HEK293 (cell line): ENCODE measurements at regions not wholly inside any gene's neighbourhood (a gene's known extent, or its start where the extent isn't known, plus 50 kb on each side); places are given as distances from the start of the nearest gene placed in this dataset.

Source experiments
- CTCF ChIA-PET: fragments of 350-600 bp; formaldehyde crosslinking; extraction: SDS; loops from one replicate; lab custom pipeline; 2021; ENCODE audit warnings: antibody characterized with exemption; lab: Yijun Ruan, JAX
- POLR2A ChIA-PET: fragments of 300-600 bp; formaldehyde crosslinking; extraction: SDS; loops from one replicate; lab custom pipeline; 2020; ENCODE audit warnings: antibody characterized with exemption, inconsistent platforms; lab: Yijun Ruan, JAX
- H3K27ac ChIP-seq: fragments of 200-500 bp; sonication (Bioruptor generic); 2 replicates; pipeline ENCODE4 v1.5.1; 2014; ENCODE audit warnings: low read depth, low read length, control low read depth, inconsistent platforms; ENCODE audit errors: extremely low read depth
- H3K36me3 ChIP-seq, 2 experiments: fragments of 200-500 bp in 1 of 2; sonication (Bioruptor generic) in 1 of 2; 1 replicate in 1 of 2; 2 replicates in 1 of 2; pipeline ENCODE4 v1.5.1; 2014 to 2017; ENCODE audit warnings: inconsistent platforms in 2 of 2, low read length in 2 of 2; ENCODE audit not compliant: control insufficient read depth in 2 of 2, insufficient read depth in 1 of 2
- H3K4me1 ChIP-seq: fragments of 200-500 bp; sonication (Bioruptor generic); 2 replicates; pipeline ENCODE4 v1.5.1; 2014; ENCODE audit warnings: mild to moderate bottlenecking, low read length, inconsistent platforms; ENCODE audit not compliant: control insufficient read depth, insufficient read depth
- H3K4me3 ChIP-seq: 2 replicates; pipeline ENCODE4 v1.5.1; 2011; ENCODE audit warnings: low read depth, mild to moderate bottlenecking, control low read depth, low read length, moderate library complexity
- H3K9me3 ChIP-seq: fragments of 200-500 bp; sonication (Bioruptor generic); 2 replicates; pipeline ENCODE4 v1.5.1; 2014; ENCODE audit warnings: low read depth, low read length, inconsistent platforms; ENCODE audit not compliant: control insufficient read depth, insufficient read depth
- EGR2 ChIP-seq: fragments of 450-650 bp; formaldehyde crosslinking; IDR thresholded peaks from 2 replicates; pipeline ENCODE4 v1.5.1; 2016; ENCODE audit warnings: low read depth, missing biosample characterization, missing genetic modification characterization
- HIC1 ChIP-seq: fragments of 450-650 bp; formaldehyde crosslinking; IDR thresholded peaks from 2 replicates; pipeline ENCODE4 v1.5.1; 2016; ENCODE audit warnings: missing biosample characterization, missing genetic modification characterization
- HOXD13 ChIP-seq: sonication (generic); formaldehyde crosslinking; IDR thresholded peaks from 2 replicates; pipeline ENCODE4 v1.8.0; 2022; ENCODE audit warnings: missing genetic modification reagents, borderline replicate concordance
- KLF10 ChIP-seq: fragments of 450-650 bp; IDR thresholded peaks from 2 replicates; pipeline ENCODE4 v1.5.1; 2018; ENCODE audit warnings: missing biosample characterization, mild to moderate bottlenecking, missing genetic modification characterization
- KLF8 ChIP-seq: fragments of 450-650 bp; formaldehyde crosslinking; IDR thresholded peaks from 2 replicates; pipeline ENCODE4 v1.5.1; 2016; ENCODE audit warnings: missing biosample characterization, missing genetic modification characterization
- MZF1 ChIP-seq: fragments of 450-650 bp; formaldehyde crosslinking; IDR thresholded peaks from 2 replicates; pipeline ENCODE4 v1.5.1; 2017; ENCODE audit warnings: missing biosample characterization, missing genetic modification characterization, borderline replicate concordance
- SCRT2 ChIP-seq: fragments of 450-650 bp; formaldehyde crosslinking; IDR thresholded peaks from 2 replicates; pipeline ENCODE4 v1.5.1; 2016; ENCODE audit warnings: missing biosample characterization, missing genetic modification characterization
- TRIM28 ChIP-seq: IDR thresholded peaks from 2 replicates; pipeline ENCODE4 v1.6.1; 2011; ENCODE audit warnings: low read length, control low read depth, borderline replicate concordance
- ZBTB48 ChIP-seq: fragments of 450-650 bp; formaldehyde crosslinking; IDR thresholded peaks from 2 replicates; pipeline ENCODE4 v1.5.1; 2016; ENCODE audit warnings: missing biosample characterization, missing genetic modification characterization
- ZBTB7A ChIP-seq: fragments of 450-650 bp; formaldehyde crosslinking; IDR thresholded peaks from 2 replicates; pipeline ENCODE4 v1.5.1; 2016; ENCODE audit warnings: low read depth, missing biosample characterization, missing genetic modification characterization
- ZFHX2 ChIP-seq: fragments of 450-650 bp; formaldehyde crosslinking; conservative IDR thresholded peaks from 2 replicates; pipeline ENCODE4 v1.5.1; 2016; ENCODE audit warnings: missing biosample characterization, missing genetic modification characterization
- ZNF10 ChIP-seq: fragments of 450-650 bp; formaldehyde crosslinking; IDR thresholded peaks from 2 replicates; pipeline ENCODE4 v1.5.1; 2017; ENCODE audit warnings: missing biosample characterization, missing genetic modification characterization
- ZNF133 ChIP-seq: fragments of 450-650 bp; formaldehyde crosslinking; IDR thresholded peaks from 2 replicates; pipeline ENCODE4 v1.5.1; 2016; ENCODE audit warnings: missing biosample characterization, missing genetic modification characterization
- ZNF157 ChIP-seq: fragments of 450-650 bp; formaldehyde crosslinking; IDR thresholded peaks from 2 replicates; pipeline ENCODE4 v1.5.1; 2016; ENCODE audit warnings: missing biosample characterization, missing genetic modification characterization
- ZNF211 ChIP-seq: fragments of 450-650 bp; formaldehyde crosslinking; IDR thresholded peaks from 2 replicates; pipeline ENCODE4 v1.5.1; 2016; ENCODE audit warnings: low read depth, missing biosample characterization, missing genetic modification characterization
- ZNF221 ChIP-seq: fragments of 450-650 bp; formaldehyde crosslinking; IDR thresholded peaks from 2 replicates; pipeline ENCODE4 v1.5.1; 2017; ENCODE audit warnings: missing biosample characterization, missing genetic modification characterization, borderline replicate concordance
- ZNF311 ChIP-seq: fragments of 450-650 bp; formaldehyde crosslinking; IDR thresholded peaks from 2 replicates; pipeline ENCODE4 v1.5.1; 2017; ENCODE audit warnings: missing biosample characterization, missing genetic modification characterization, borderline replicate concordance
- ZNF391 ChIP-seq: fragments of 450-650 bp; formaldehyde crosslinking; IDR thresholded peaks from 2 replicates; pipeline ENCODE4 v1.5.1; 2016; ENCODE audit warnings: low read depth, missing biosample characterization, missing genetic modification characterization, borderline replicate concordance
- ZNF529 ChIP-seq: fragments of 450-650 bp; formaldehyde crosslinking; IDR thresholded peaks from 2 replicates; pipeline ENCODE4 v1.5.1; 2017; ENCODE audit warnings: missing genetic modification characterization, missing biosample characterization; ENCODE audit not compliant: insufficient replicate concordance
- ZNF549 ChIP-seq: fragments of 450-650 bp; IDR thresholded peaks from 2 replicates; pipeline ENCODE4 v1.5.1; 2018; ENCODE audit warnings: missing biosample characterization, missing genetic modification characterization, mild to moderate bottlenecking, inconsistent platforms, moderate library complexity
- ZNF621 ChIP-seq: fragments of 450-650 bp; formaldehyde crosslinking; IDR thresholded peaks from 2 replicates; pipeline ENCODE4 v1.5.1; 2017; ENCODE audit warnings: missing biosample characterization, missing genetic modification characterization
- ZNF629 ChIP-seq: fragments of 450-650 bp; formaldehyde crosslinking; IDR thresholded peaks from 2 replicates; pipeline ENCODE4 v1.5.1; 2017; ENCODE audit warnings: missing biosample characterization, missing genetic modification characterization
- ZNF660 ChIP-seq: fragments of 450-650 bp; IDR thresholded peaks from 2 replicates; pipeline ENCODE4 v1.5.1; 2018; ENCODE audit warnings: missing biosample characterization, mild to moderate bottlenecking, missing genetic modification characterization
- ZNF776 ChIP-seq: fragments of 450-650 bp; formaldehyde crosslinking; IDR thresholded peaks from 2 replicates; pipeline ENCODE4 v1.5.0; 2017; ENCODE audit warnings: missing biosample characterization, missing genetic modification characterization, borderline replicate concordance
- ZNF777 ChIP-seq: fragments of 450-650 bp; formaldehyde crosslinking; IDR thresholded peaks from 2 replicates; pipeline ENCODE4 v1.5.1; 2017; ENCODE audit warnings: missing biosample characterization, missing genetic modification characterization, borderline replicate concordance
- ZSCAN16 ChIP-seq: fragments of 450-650 bp; formaldehyde crosslinking; IDR thresholded peaks from 2 replicates; pipeline ENCODE4 v1.5.1; 2016; ENCODE audit warnings: missing biosample characterization, missing genetic modification characterization
- ZSCAN4 ChIP-seq: fragments of 450-650 bp; formaldehyde crosslinking; IDR thresholded peaks from 2 replicates; pipeline ENCODE4 v1.5.1; 2017; ENCODE audit warnings: missing biosample characterization, missing genetic modification characterization
- TF ChIP-seq, protein P1 (sequence below): fragments of 450-650 bp; formaldehyde crosslinking; optimal IDR thresholded peaks from 2 replicates; pipeline ENCODE3; 2016; ENCODE audit warnings: missing biosample characterization, mild to moderate bottlenecking, missing genetic modification characterization
- TF ChIP-seq, protein P2 (sequence below): fragments of 450-650 bp; formaldehyde crosslinking; IDR thresholded peaks from 2 replicates; pipeline ENCODE4 v1.5.1; 2016; ENCODE audit warnings: missing biosample characterization, missing genetic modification characterization

GRCh38 chr15:93830221-93831080 lies 400.9 kb upstream of the MCTP2 start:
- POLR2A ChIA-PET, result interaction anchor here (0.9 to 1.4 kb wide), 2 partner anchors 124 to 742 kb away, joined by 3 to 6 read pairs; no protein-coding TSS in a partner anchor
- CTCF ChIA-PET, result interaction anchor here (0.6 to 1.2 kb wide), 3 partner anchors 289 to 746 kb away, joined by 3 read pairs; no protein-coding TSS in a partner anchor
- TF ChIP-seq ZNF549 (tag by site-specific recombination) (no peak), ZNF391 (no peak), ZNF211 (tag by site-specific recombination) (no peak), ZSCAN4 (tag by site-specific recombination) (no peak), ZNF157 (tag by site-specific recombination) (no peak), HIC1 (no peak), ZNF629 (tag by site-specific recombination) (no peak), ZNF10 (tag by site-specific recombination) (no peak), ZNF311 (tag by site-specific recombination) (no peak)
- TF ChIP-seq, protein P1, sequence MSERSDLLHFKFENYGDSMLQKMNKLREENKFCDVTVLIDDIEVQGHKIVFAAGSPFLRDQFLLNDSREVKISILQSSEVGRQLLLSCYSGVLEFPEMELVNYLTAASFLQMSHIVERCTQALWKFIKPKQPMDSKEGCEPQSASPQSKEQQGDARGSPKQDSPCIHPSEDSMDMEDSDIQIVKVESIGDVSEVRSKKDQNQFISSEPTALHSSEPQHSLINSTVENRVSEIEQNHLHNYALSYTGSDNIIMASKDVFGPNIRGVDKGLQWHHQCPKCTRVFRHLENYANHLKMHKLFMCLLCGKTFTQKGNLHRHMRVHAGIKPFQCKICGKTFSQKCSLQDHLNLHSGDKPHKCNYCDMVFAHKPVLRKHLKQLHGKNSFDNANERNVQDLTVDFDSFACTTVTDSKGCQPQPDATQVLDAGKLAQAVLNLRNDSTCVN, result no peak

DNA sequence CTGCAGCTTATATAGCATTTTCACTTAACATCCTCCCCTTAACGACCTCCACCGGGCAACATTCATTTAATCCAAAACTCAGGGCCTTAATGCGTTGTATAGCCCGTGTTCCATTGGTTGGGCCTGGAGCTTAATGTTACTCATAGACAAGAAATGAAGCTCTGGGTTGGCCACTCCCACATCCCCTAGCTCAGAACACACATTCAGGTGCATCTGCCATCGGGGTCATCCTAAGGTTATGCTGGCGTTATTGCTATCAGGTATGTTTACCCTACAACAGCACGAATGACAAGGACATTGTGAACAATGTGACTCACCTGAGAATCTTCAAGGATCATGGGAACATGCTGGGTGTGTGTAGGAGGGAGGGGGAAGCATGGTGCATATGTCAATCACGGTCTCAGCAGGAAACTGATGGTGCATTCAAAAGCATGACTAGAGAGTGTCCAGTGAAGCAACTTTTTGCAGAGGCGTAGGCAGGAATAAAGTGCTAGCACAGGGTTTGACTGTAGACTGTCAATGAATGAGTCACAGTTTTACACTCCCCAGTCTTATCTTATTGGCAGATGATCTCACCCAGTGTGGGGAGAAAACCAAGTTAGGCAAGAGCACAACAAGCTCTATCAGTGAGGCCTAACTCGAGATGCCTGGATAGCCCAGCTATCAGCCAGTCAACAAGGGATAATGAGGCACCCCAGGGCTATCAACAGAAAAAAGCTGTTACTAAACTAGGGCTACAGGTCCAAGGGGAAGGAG lies 402.1 kb upstream of the MCTP2 start:
- Histone ChIP-seq H3K27ac (peak overlapping the region; percentile 66), H3K36me3 (no peaks in the 10 kb centered on the region), H3K4me1 (peaks cover 6% of the 10 kb centered on the region), H3K4me3 (no peak overlapping the region), H3K9me3 (no peaks in the 10 kb centered on the region)
- POLR2A ChIA-PET, result interaction anchor here (0.9 to 1.4 kb wide), 2 partner anchors 125 to 741 kb away, joined by 3 to 6 read pairs; no protein-coding TSS in a partner anchor
- TF ChIP-seq EGR2 (tag by site-specific recombination) (peak; percentile 56), ZNF776 (tag by site-specific recombination) (no peak), KLF10 (no peak), ZNF221 (tag by site-specific recombination) (no peak), ZNF660 (tag by site-specific recombination) (peak; percentile 31; the same call in 1 of the 2 replicates), ZSCAN16 (tag by site-specific recombination) (no peak), MZF1 (tag by site-specific recombination) (no peak), TRIM28 (peak; percentile 97), ZFHX2 (tag by site-specific recombination) (0 out of 2 replicates have a peak, but pooled peaks have one; percentile 10), ZBTB7A (tag by site-specific recombination) (no peak), SCRT2 (tag by site-specific recombination) (peak; percentile 41; the same call in 1 of the 2 replicates), ZNF133 (tag by site-specific recombination) (no peak), ZNF529 (no peak), KLF8 (tag by site-specific recombination) (no peak), ZNF777 (tag by site-specific recombination) (no peak), ZNF621 (tag by site-specific recombination) (no peak), HOXD13 (no peak), ZBTB48 (tag by site-specific recombination) (peak; percentile 62; the same call in 1 of the 2 replicates)
- TF ChIP-seq, protein P2, sequence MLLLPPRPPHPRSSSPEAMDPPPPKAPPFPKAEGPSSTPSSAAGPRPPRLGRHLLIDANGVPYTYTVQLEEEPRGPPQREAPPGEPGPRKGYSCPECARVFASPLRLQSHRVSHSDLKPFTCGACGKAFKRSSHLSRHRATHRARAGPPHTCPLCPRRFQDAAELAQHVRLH, result no peak
- TF ChIP-seq, all 188 proteins: peak for 6
- CTCF ChIA-PET, result interaction anchor here (0.6 to 1.0 kb wide), 3 partner anchors 291 to 745 kb away, joined by 3 read pairs; no protein-coding TSS in a partner anchor

More at GRCh38 chr15:93830221-93831080, 400.9 kb upstream of the MCTP2 start:
- no peaks in the 10 kb centered on the region for H3K9me3 ChIP-seq
- peaks cover 6% of the 10 kb centered on the region for H3K4me1 ChIP-seq
- H3K4me3 ChIP-seq, result no peak overlapping the region
- H3K27ac ChIP-seq, result peak overlapping the region; percentile 66
- no peaks in the 10 kb centered on the region for H3K36me3 ChIP-seq
